ENCODE measurements at regions not wholly inside any gene's neighbourhood (a gene's known extent, or its start where the extent isn't known, plus 50 kb on each side); places are given as distances from the start of the nearest gene placed in this dataset.

DNA sequence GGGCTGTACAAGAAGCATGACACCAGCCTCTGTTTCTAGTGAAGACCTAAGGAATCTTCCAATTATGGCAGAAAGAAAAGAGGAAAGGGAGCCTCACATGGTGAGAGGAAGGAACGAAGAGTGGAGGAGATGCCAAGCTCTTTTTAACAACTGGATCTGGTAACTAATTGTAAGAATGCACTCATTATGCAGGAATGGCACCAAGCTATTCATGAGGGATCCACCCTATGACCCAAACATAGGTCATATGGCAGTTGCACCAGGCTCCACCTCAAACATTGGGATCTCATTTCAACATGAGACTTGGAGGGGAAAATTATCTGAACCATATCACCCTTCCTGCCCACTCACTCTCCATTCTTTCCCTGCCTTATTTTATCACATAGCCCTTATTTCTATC lies 496.0 kb upstream of the SPTLC3 start:
- no peak for TF ChIP-seq POLR2A (IDR thresholded peaks at IDR 0.05)
- TF ChIP-seq, protein P1, sequence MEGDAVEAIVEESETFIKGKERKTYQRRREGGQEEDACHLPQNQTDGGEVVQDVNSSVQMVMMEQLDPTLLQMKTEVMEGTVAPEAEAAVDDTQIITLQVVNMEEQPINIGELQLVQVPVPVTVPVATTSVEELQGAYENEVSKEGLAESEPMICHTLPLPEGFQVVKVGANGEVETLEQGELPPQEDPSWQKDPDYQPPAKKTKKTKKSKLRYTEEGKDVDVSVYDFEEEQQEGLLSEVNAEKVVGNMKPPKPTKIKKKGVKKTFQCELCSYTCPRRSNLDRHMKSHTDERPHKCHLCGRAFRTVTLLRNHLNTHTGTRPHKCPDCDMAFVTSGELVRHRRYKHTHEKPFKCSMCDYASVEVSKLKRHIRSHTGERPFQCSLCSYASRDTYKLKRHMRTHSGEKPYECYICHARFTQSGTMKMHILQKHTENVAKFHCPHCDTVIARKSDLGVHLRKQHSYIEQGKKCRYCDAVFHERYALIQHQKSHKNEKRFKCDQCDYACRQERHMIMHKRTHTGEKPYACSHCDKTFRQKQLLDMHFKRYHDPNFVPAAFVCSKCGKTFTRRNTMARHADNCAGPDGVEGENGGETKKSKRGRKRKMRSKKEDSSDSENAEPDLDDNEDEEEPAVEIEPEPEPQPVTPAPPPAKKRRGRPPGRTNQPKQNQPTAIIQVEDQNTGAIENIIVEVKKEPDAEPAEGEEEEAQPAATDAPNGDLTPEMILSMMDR (IDR thresholded peaks at IDR 0.05): no peak
- 84 to 86% methylated on average over 1 of the region's 1 CpG for WGBS, 2 donors
- DNase-seq: no peak

GRCh38 chr20:12528104-12528503 lies 480.7 kb upstream of the SPTLC3 start:
- no peak overlapping the region for H3K27ac ChIP-seq
- no peaks in the 10 kb centered on the region for H3K27me3 ChIP-seq
- TF ChIP-seq POLR2A (IDR thresholded peaks at IDR 0.05): no peak
- TF ChIP-seq, protein P1 (IDR thresholded peaks at IDR 0.05): no peak
- no peaks in the 10 kb centered on the region for H3K4me1 ChIP-seq
- ATAC-seq (no peak), DNase-seq (no peak)
- no peaks in the 10 kb centered on the region for H3K9me3 ChIP-seq
- WGBS, 2 donors: 61 to 78% methylated on average over 3 of the region's 3 CpGs
- intact Hi-C loops (cut with DNase I): no loop called here
- no peak overlapping the region for H3K4me3 ChIP-seq
- no peaks in the 10 kb centered on the region for H3K36me3 ChIP-seq (replicated peaks in 1 of 2; ENCODE audit: insufficient read depth in 1 of 2, low read depth in 2 of 2)

More for the DNA sequence above, 496.0 kb upstream of the SPTLC3 start:
- H3K27me3 ChIP-seq: no peaks in the 10 kb centered on the region
- no peak for ATAC-seq
- H3K9me3 ChIP-seq: no peaks in the 10 kb centered on the region
- no peak overlapping the region for H3K27ac ChIP-seq
- H3K36me3 ChIP-seq (replicated peaks in 1 of 2; ENCODE audit: insufficient read depth in 1 of 2, low read depth in 2 of 2): no peaks in the 10 kb centered on the region
- no peaks in the 10 kb centered on the region for H3K4me1 ChIP-seq
- intact Hi-C loops (cut with DNase I): no loop called here
- no peak overlapping the region for H3K4me3 ChIP-seq

DNA sequence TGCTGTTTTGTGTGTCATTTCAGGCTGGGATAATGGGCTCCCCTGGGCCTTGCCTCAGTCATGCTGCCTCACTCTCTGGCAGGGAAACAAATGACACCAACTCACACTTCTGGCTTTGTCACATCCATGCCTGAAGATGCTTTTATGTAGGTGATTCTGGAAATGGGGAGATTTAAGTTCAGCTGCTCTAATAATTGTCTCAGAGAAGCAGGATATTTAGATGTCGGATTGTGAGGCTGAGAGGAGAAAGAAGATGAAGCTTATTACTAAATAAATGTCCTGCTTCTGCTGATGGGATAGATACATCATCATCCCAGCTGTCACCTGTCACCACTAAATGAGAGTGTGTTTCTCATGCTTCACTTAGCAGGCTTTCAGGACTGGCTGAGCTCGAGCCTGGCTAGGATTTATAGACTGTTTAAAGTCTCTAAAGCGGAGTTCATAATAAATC lies 480.2 kb upstream of the SPTLC3 start:
- Histone ChIP-seq H3K4me1 (no peaks in the 10 kb centered on the region), H3K4me3 (no peak overlapping the region), H3K9me3 (no peaks in the 10 kb centered on the region), H3K27ac (no peak overlapping the region), H3K36me3 (replicated peaks in 1 of 2; ENCODE audit: insufficient read depth in 1 of 2, low read depth in 2 of 2) (no peaks in the 10 kb centered on the region), H3K27me3 (no peaks in the 10 kb centered on the region)
- 52 to 59% methylated on average over 3 of the region's 3 CpGs for WGBS, 2 donors
- TF ChIP-seq, protein P1 (IDR thresholded peaks at IDR 0.05): no peak
- no peak for TF ChIP-seq POLR2A (IDR thresholded peaks at IDR 0.05)
- DNase-seq (no peak), ATAC-seq (no peak)
- intact Hi-C loops (cut with DNase I): no loop called here

GRCh38 chr20:12531626-12532025 lies 477.1 kb upstream of the SPTLC3 start:
- ATAC-seq: no peak
- Histone ChIP-seq H3K27me3 (no peaks in the 10 kb centered on the region), H3K27ac (no peak overlapping the region), H3K4me3 (no peak overlapping the region), H3K36me3 (replicated peaks in 1 of 2; ENCODE audit: insufficient read depth in 1 of 2, low read depth in 2 of 2) (no peaks in the 10 kb centered on the region), H3K4me1 (no peaks in the 10 kb centered on the region), H3K9me3 (no peaks in the 10 kb centered on the region)
- no peak for DNase-seq
- TF ChIP-seq, protein P1 (IDR thresholded peaks at IDR 0.05): no peak
- TF ChIP-seq POLR2A (IDR thresholded peaks at IDR 0.05): no peak
- intact Hi-C loops (cut with DNase I): no loop called here

DNA sequence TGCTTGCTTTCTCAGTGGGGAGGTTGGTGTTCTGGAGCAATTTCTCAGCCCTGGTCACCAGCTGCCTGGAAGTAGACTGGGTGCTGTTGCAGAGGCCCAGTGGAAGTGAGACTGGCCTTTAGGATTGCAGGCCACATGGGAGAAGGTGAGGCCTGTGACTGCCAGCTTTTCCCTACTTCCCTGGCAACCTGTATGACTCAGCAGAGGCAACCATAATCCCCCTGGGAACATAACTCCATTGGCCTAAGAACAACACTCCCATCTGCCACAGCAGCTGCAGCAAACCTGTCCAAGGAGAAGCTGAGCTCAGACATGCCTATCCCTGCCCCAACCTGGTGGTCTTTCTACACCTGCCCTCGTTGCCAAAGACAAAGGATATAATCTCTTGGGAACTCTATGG lies 473.5 kb upstream of the SPTLC3 start:
- TF ChIP-seq POLR2A (IDR thresholded peaks at IDR 0.05): no peak
- TF ChIP-seq, protein P1 (IDR thresholded peaks at IDR 0.05): no peak
- no peak overlapping the region for H3K4me3 ChIP-seq
- no peak for ATAC-seq
- no peak for DNase-seq
- intact Hi-C loops (cut with DNase I): no loop called here
- no peak overlapping the region for H3K27ac ChIP-seq
- H3K4me1 ChIP-seq: no peaks in the 10 kb centered on the region
- WGBS, 2 donors: 18 to 40% methylated on average over 1 of the region's 1 CpG
- no peaks in the 10 kb centered on the region for H3K9me3 ChIP-seq
- no peaks in the 10 kb centered on the region for H3K36me3 ChIP-seq (replicated peaks in 1 of 2; ENCODE audit: insufficient read depth in 1 of 2, low read depth in 2 of 2)
- no peaks in the 10 kb centered on the region for H3K27me3 ChIP-seq

Measured in body of pancreas (tissue), 4 donors.